ENCODE measurements at regions not wholly inside any gene's neighbourhood (a gene's known extent, or its start where the extent isn't known, plus 50 kb on each side); places are given as distances from the start of the nearest gene placed in this dataset.

DNA sequence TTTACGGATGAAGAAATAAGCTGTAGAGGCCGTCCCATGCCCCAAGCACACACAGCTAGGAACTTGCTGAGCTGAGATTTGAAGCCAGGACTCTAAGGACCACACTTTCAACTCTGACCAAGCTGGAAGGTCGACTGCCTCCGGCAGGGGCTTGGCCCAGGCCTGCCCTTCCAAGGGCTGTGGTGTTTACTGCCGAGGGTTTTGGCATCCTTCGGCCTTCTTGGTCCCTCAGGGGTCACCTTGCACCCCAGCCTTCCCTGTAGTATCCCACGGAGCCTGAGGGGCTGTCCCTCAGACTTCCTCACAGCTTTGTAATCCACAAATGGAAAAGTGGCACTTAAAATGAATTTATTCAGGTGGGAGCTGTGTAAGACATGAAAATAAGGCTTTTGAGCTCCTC, 83.7 kb upstream of the SPRY4 start:
- H3K4me2 ChIP-seq (ENCODE audit: insufficient read depth, low read length), result no peak overlapping the region
- TF ChIP-seq FOS (IDR thresholded peaks at IDR 0.05; ENCODE audit: borderline replicate concordance, insufficient read depth, low read length) (no peak), GATA2 (IDR thresholded peaks at IDR 0.05; ENCODE audit: insufficient read depth, insufficient read length, low read depth, low read length) (no peak), JUN (IDR thresholded peaks at IDR 0.05; ENCODE audit: borderline replicate concordance, insufficient read depth, insufficient read length, low read depth) (no peak), POLR2AphosphoS5 (IDR thresholded peaks at IDR 0.05; ENCODE audit: insufficient read depth, low read depth, low read length) (no peak), POLR2A (IDR thresholded peaks at IDR 0.05; ENCODE audit: low read depth, low read length) (no peak), EZH2 (IDR thresholded peaks at IDR 0.05; ENCODE audit: borderline replicate concordance, low read depth, low read length, severe bottlenecking) (no peak), MYC (IDR thresholded peaks at IDR 0.05; ENCODE audit: low read depth, low read length) (no peak)
- TF ChIP-seq, protein P1, sequence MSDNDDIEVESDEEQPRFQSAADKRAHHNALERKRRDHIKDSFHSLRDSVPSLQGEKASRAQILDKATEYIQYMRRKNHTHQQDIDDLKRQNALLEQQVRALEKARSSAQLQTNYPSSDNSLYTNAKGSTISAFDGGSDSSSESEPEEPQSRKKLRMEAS (IDR thresholded peaks at IDR 0.05; ENCODE audit: insufficient read depth, insufficient read length), result no peak
- TF ChIP-seq, protein P2, sequence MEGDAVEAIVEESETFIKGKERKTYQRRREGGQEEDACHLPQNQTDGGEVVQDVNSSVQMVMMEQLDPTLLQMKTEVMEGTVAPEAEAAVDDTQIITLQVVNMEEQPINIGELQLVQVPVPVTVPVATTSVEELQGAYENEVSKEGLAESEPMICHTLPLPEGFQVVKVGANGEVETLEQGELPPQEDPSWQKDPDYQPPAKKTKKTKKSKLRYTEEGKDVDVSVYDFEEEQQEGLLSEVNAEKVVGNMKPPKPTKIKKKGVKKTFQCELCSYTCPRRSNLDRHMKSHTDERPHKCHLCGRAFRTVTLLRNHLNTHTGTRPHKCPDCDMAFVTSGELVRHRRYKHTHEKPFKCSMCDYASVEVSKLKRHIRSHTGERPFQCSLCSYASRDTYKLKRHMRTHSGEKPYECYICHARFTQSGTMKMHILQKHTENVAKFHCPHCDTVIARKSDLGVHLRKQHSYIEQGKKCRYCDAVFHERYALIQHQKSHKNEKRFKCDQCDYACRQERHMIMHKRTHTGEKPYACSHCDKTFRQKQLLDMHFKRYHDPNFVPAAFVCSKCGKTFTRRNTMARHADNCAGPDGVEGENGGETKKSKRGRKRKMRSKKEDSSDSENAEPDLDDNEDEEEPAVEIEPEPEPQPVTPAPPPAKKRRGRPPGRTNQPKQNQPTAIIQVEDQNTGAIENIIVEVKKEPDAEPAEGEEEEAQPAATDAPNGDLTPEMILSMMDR (IDR thresholded peaks at IDR 0.05; ENCODE audit: extremely low read depth in 1 of 2, insufficient read depth in 1 of 2, low read depth in 1 of 2, low read length in 2 of 2), result no peak
- no peak overlapping the region for H3K27ac ChIP-seq (ENCODE audit: insufficient read depth, low read depth, low read length)
- BruUV-seq (replicated peaks), result no TSS peak
- no peaks in the 10 kb centered on the region for H3K9me3 ChIP-seq (replicated peaks; ENCODE audit: control insufficient read depth, insufficient read depth, low read length)
- H2AFZ ChIP-seq (ENCODE audit: low read depth, low read length), result no peak overlapping the region
- FAIRE-seq (no peak), DNase-seq (ENCODE audit: low read depth, low spot score) (no peak)
- H3K36me3 ChIP-seq (ENCODE audit: control insufficient read depth in 2 of 2, extremely low read depth in 1 of 2, insufficient read depth in 2 of 2, low read length in 2 of 2), result no peaks in the 10 kb centered on the region
- no peaks in the 10 kb centered on the region for H3K4me1 ChIP-seq (ENCODE audit: control insufficient read depth, extremely low read depth, insufficient read depth, low read length)
- H3K9me1 ChIP-seq (replicated peaks; ENCODE audit: control insufficient read depth, extremely low read depth, insufficient read depth, low read length), result no peaks in the 10 kb centered on the region
- ChIA-PET CTCF (interaction anchor here (0.8 to 1.6 kb wide), 5 partner anchors 9 to 141 kb away, joined by 3 to 5 read pairs (median 4); no protein-coding TSS in a partner anchor), POLR2A (no interaction called here)
- H3K27me3 ChIP-seq (ENCODE audit: control insufficient read depth in 2 of 2, insufficient read depth in 2 of 2, low read length in 2 of 2), result no peaks in the 10 kb centered on the region
- H3K4me3 ChIP-seq (replicated peaks in 1 of 3; ENCODE audit: insufficient read depth in 1 of 3, low read depth in 1 of 3, low read length in 3 of 3), result no peak overlapping the region
- intact Hi-C loops (cut with micrococcal nuclease), result no loop called here
- dilution Hi-C loops (cut with MboI; ENCODE audit: extremely low pct_ligation_motif_present, low sequenced_read_pairs), result no loop called here
- H3K79me2 ChIP-seq (ENCODE audit: control insufficient read depth, insufficient read depth, low read length), result no peaks in the 10 kb centered on the region
- H3K9ac ChIP-seq (replicated peaks; ENCODE audit: extremely low read depth, insufficient read depth, low read length), result no peak overlapping the region
- no peaks in the 10 kb centered on the region for H4K20me1 ChIP-seq (replicated peaks; ENCODE audit: control insufficient read depth, extremely low read depth, insufficient read depth, low read length)
